Panc1 (cell line): ENCODE measurements at regions not wholly inside any gene's neighbourhood (a gene's known extent, or its start where the extent isn't known, plus 50 kb on each side); places are given as distances from the start of the nearest gene placed in this dataset.

ENCODE experiments used
- ATAC-seq: fragments of 200-7000 bp; cut with Tn5 transposase; 2 replicates; pipeline ENCODE4 v1.9.1; 2020; ENCODE audit warnings: mild to moderate bottlenecking, moderate library complexity
- BruUV-seq: library from RNA; stranded (reverse); fragments of 400-500 nt; replicated peaks from 2 replicates; lab custom pipeline; 2021; lab: Mats Ljungman, UMichigan
- CTCF ChIA-PET: fragments of 300-600 bp; sonication (Branson Sonifier 250); formaldehyde crosslinking; loops from one replicate; lab custom pipeline; 2022; ENCODE audit warnings: antibody characterized with exemption; lab: Charles Lee
- POLR2A ChIA-PET: fragments of 300-600 bp; sonication (Branson Sonifier 250); formaldehyde crosslinking; loops from one replicate; lab custom pipeline; 2022; ENCODE audit warnings: antibody characterized with exemption; lab: Charles Lee
- DNase-seq: peaks from one replicate; pipeline ENCODE4 v3.0.0-alpha.2; 2010; ENCODE audit warnings: low read depth, low spot score
- H3K27ac ChIP-seq: 2 replicates; pipeline ENCODE4 v1.5.1; 2011; ENCODE audit warnings: mild to moderate bottlenecking, low read length, inconsistent platforms
- H3K27me3 ChIP-seq: fragments of 200-500 bp; sonication (Bioruptor generic); 2 replicates; pipeline ENCODE4 v1.6.0; 2014; ENCODE audit warnings: low read length, inconsistent platforms; ENCODE audit not compliant: control insufficient read depth, insufficient read depth
- H3K36me3 ChIP-seq: fragments of 200-500 bp; sonication (Bioruptor generic); 2 replicates; pipeline ENCODE4 v1.5.1; 2014; ENCODE audit warnings: inconsistent platforms, mild to moderate bottlenecking, low read length, moderate library complexity; ENCODE audit not compliant: control insufficient read depth, insufficient read depth
- H3K4me1 ChIP-seq: 2 replicates; pipeline ENCODE4 v1.5.1; 2011; ENCODE audit warnings: inconsistent platforms, mild to moderate bottlenecking, low read length, moderate library complexity; ENCODE audit not compliant: control insufficient read depth, insufficient read depth
- H3K4me3 ChIP-seq, 2 experiments: 2 replicates each; pipeline ENCODE4 v1.5.1; 2011 to 2012; ENCODE audit warnings: low read depth in 2 of 2, low read length in 2 of 2, mild to moderate bottlenecking in 2 of 2, inconsistent platforms in 1 of 2, moderate library complexity in 1 of 2
- H3K9me3 ChIP-seq: fragments of 200-500 bp; sonication (Bioruptor generic); 2 replicates; pipeline ENCODE4 v1.5.1; 2014; ENCODE audit warnings: low read depth, mild to moderate bottlenecking, inconsistent platforms, low read length, moderate library complexity; ENCODE audit not compliant: control insufficient read depth, insufficient read depth
- POLR2AphosphoS5 ChIP-seq: IDR thresholded peaks from 2 replicates; pipeline ENCODE4 v1.6.1; 2012; ENCODE audit warnings: mild to moderate bottlenecking, low read depth, low read length, moderate library complexity
- REST ChIP-seq, 2 experiments: IDR thresholded peaks; 2 replicates each; pipeline ENCODE4 v1.6.1; 2011 to 2012; ENCODE audit warnings: low read depth in 2 of 2, control low read depth in 1 of 2, low read length in 1 of 2, mild to moderate bottlenecking in 1 of 2, moderate library complexity in 1 of 2; ENCODE audit not compliant: insufficient read depth in 1 of 2
- SIN3A ChIP-seq: IDR thresholded peaks from 2 replicates; pipeline ENCODE4 v1.6.1; 2012; ENCODE audit warnings: low read depth, mild to moderate bottlenecking, low read length, moderate library complexity, borderline replicate concordance; ENCODE audit not compliant: insufficient read depth
- TCF7L2 ChIP-seq: IDR thresholded peaks from 2 replicates; pipeline ENCODE4 v1.6.1; 2011; ENCODE audit warnings: mild to moderate bottlenecking, low read depth, low read length, inconsistent platforms
- in situ Hi-C: cut with HindIII; loops from 2 replicates; pipeline ENCODE4 v1.10.0; 2016; ENCODE audit warnings: low sequenced_read_pairs, low pct_unique_long_range_greater_than_20kb
- intact Hi-C: fragments of 100-400 bp; cut with micrococcal nuclease; formaldehyde crosslinking; loops from one replicate; pipeline ENCODE4 v1.10.0; 2022; ENCODE audit not compliant: unreplicated experiment
- TF ChIP-seq, protein P1 (sequence below): fragments of 450-650 bp; IDR thresholded peaks from 2 replicates; pipeline ENCODE4 v1.5.1; 2017; ENCODE audit warnings: mild to moderate bottlenecking

GRCh38 chr5:23977997-23978396 is 470.6 kb downstream of the PRDM9 start:
- intact Hi-C loops: no loop called here
- H3K4me1 ChIP-seq: no peaks in the 10 kb centered on the region
- H3K27me3 ChIP-seq: no peaks in the 10 kb centered on the region
- H3K36me3 ChIP-seq: no peaks in the 10 kb centered on the region
- ChIA-PET POLR2A (no interaction called here), CTCF (no interaction called here)
- DNase-seq (no peak), ATAC-seq (no peak)
- H3K4me3 ChIP-seq: no peak overlapping the region
- in situ Hi-C loops: no loop called here
- BruUV-seq: no TSS peak
- TF ChIP-seq TCF7L2 (no peak), REST (IDR thresholded peaks at IDR 0.05; ENCODE audit: insufficient read depth in 1 of 2, low read depth in 2 of 2, low read length in 1 of 2) (no peak), SIN3A (no peak)
- TF ChIP-seq, protein P1, sequence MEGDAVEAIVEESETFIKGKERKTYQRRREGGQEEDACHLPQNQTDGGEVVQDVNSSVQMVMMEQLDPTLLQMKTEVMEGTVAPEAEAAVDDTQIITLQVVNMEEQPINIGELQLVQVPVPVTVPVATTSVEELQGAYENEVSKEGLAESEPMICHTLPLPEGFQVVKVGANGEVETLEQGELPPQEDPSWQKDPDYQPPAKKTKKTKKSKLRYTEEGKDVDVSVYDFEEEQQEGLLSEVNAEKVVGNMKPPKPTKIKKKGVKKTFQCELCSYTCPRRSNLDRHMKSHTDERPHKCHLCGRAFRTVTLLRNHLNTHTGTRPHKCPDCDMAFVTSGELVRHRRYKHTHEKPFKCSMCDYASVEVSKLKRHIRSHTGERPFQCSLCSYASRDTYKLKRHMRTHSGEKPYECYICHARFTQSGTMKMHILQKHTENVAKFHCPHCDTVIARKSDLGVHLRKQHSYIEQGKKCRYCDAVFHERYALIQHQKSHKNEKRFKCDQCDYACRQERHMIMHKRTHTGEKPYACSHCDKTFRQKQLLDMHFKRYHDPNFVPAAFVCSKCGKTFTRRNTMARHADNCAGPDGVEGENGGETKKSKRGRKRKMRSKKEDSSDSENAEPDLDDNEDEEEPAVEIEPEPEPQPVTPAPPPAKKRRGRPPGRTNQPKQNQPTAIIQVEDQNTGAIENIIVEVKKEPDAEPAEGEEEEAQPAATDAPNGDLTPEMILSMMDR: no peak; the same call in 1 of the 2 replicates
- peaks cover 7% of the 10 kb centered on the region; the same call in 1 of the 2 replicates for H3K9me3 ChIP-seq
- no peak overlapping the region for H3K27ac ChIP-seq

DNA sequence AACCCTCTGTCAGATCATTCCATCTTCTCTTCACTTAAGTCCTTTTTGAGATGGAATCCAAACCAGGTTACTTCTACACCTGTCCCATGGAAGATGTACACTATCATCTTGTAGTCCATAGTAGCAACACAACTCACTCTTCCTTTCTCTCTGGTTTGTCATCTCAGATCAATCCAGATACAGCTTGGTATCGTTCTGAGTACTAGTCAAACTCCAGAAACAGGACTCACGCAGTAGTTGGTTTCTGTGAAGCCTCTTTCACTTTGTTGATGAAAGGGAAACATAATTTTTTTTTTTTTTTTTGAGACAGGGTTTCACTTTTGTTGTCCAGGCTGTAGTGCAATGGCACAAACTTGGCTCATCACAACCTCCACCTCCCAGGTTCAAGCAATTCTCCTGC is 484.0 kb downstream of the PRDM9 start:
- intact Hi-C loops (loop anchor here (10.0 kb wide), 1 partner anchor 167 kb away; no protein-coding TSS in a partner anchor), in situ Hi-C loops (no loop called here)
- BruUV-seq: no TSS peak
- Histone ChIP-seq H3K36me3 (no peaks in the 10 kb centered on the region), H3K9me3 (no peaks in the 10 kb centered on the region), H3K4me1 (no peaks in the 10 kb centered on the region), H3K27ac (no peak overlapping the region), H3K27me3 (no peaks in the 10 kb centered on the region), H3K4me3 (no peak overlapping the region)
- ChIA-PET CTCF (no interaction called here), POLR2A (no interaction called here)
- ATAC-seq (no peak), DNase-seq (no peak)
- TF ChIP-seq REST (IDR thresholded peaks at IDR 0.05; ENCODE audit: insufficient read depth in 1 of 2, low read depth in 2 of 2, low read length in 1 of 2) (no peak), TCF7L2 (no peak), SIN3A (no peak), POLR2AphosphoS5 (no peak)
- TF ChIP-seq, protein P1: no peak
